Endodermal cell (in vitro differentiated cells): ENCODE measurements at regions not wholly inside any gene's neighbourhood (a gene's known extent, or its start where the extent isn't known, plus 50 kb on each side); places are given as distances from the start of the nearest gene placed in this dataset.

ENCODE experiments used
- DNase-seq: peaks from one replicate; pipeline ENCODE4 v3.0.0-alpha.2; 2017
- H3K27ac ChIP-seq: 2 replicates; pipeline ENCODE4 v1.5.1; 2013; ENCODE audit warnings: mild to moderate bottlenecking, low read depth, low read length, moderate library complexity
- H3K27me3 ChIP-seq: 2 replicates; pipeline ENCODE4 v1.6.1; 2013; ENCODE audit warnings: mild to moderate bottlenecking, low read length, moderate library complexity; ENCODE audit not compliant: insufficient read depth, control insufficient read depth, poor library complexity, severe bottlenecking
- H3K36me3 ChIP-seq: 2 replicates; pipeline ENCODE4 v1.7.0; 2013; ENCODE audit warnings: mild to moderate bottlenecking, low read length, moderate library complexity; ENCODE audit not compliant: control insufficient read depth, insufficient read depth
- H3K4me1 ChIP-seq: one replicate; pipeline ENCODE4 v1.7.0; 2013; ENCODE audit warnings: low read length; ENCODE audit not compliant: control insufficient read depth, insufficient read depth
- H3K4me3 ChIP-seq: 2 replicates; pipeline ENCODE4 v1.5.1; 2013; ENCODE audit warnings: mild to moderate bottlenecking, low read length, moderate library complexity
- H3K9ac ChIP-seq: 2 replicates; pipeline ENCODE4 v1.6.1; 2013; ENCODE audit warnings: mild to moderate bottlenecking, low read length, moderate library complexity; ENCODE audit not compliant: poor library complexity, severe bottlenecking; ENCODE audit errors: extremely low read depth
- H3K9me3 ChIP-seq: 2 replicates; pipeline ENCODE4 v1.6.1; 2013; ENCODE audit warnings: mild to moderate bottlenecking, low read length, moderate library complexity; ENCODE audit not compliant: control insufficient read depth
- H3K27ac Mint-ChIP-seq: 2 replicates; pipeline ENCODE4 v1.8.0; 2020; ENCODE audit warnings: mixed read lengths
- H3K27me3 Mint-ChIP-seq: 2 replicates; pipeline ENCODE4 v1.8.0; 2021; ENCODE audit warnings: mild to moderate bottlenecking, mixed read lengths; ENCODE audit not compliant: insufficient read depth
- H3K36me3 Mint-ChIP-seq: 2 replicates; pipeline ENCODE4 v1.8.0; 2020; ENCODE audit warnings: low read depth, mixed read lengths
- H3K4me1 Mint-ChIP-seq: 2 replicates; pipeline ENCODE4 v1.8.0; 2020; ENCODE audit warnings: mixed read lengths
- H3K4me3 Mint-ChIP-seq: 2 replicates; pipeline ENCODE4 v1.8.0; 2020; ENCODE audit warnings: mild to moderate bottlenecking, moderate library complexity, mixed read lengths
- H3K9me3 Mint-ChIP-seq: 2 replicates; pipeline ENCODE4 v1.8.0; 2020; ENCODE audit warnings: mild to moderate bottlenecking, mixed read lengths
- whole genome bisulfite sequencing, 2 experiments: methylation state at CpG; one replicate each; pipeline versions ENCODE4 v1.1.5 to v1.1.7; 2013; ENCODE audit warnings: missing lambda C conversion rate in 2 of 2, mixed read lengths in 1 of 2; ENCODE audit not compliant: insufficient coverage in 1 of 2, insufficient read length in 1 of 2; 5-methylcytosine and 5-hydroxymethylcytosine counted together
- TF ChIP-seq, protein P1 (sequence below): fragments of 200-600 bp; sonication (generic); conservative IDR thresholded peaks from 2 replicates; pipeline ENCODE4 v1.5.0; 2021; ENCODE audit warnings: antibody characterized with exemption, mild to moderate bottlenecking

DNA sequence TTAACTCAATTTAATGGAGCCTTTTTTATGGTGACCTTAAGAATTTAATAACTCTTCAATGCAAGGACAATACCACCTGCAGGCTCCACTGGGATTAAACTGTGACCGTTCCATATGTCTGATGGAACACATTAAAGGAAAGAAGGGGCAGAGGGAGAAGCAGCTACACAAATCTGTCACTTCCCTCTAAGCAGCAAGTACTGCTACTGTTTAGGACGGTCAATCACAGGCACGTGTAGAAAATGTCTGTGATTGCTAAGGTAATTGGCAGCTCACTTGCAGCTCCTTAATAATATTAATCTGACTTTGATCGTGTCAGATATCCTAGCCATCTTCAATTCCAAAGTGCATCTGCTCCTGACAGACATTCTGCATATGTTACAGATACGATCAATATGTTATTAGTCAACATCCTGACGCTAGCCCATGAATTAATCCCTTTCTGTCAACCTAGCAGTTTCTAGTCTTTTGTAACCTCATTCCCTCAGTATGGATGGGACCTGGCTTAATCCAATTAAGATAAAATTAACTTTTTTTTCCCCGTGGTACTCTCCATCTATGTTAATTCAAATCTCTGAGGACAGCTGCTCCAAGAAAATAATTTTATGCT, 1012.4 kb downstream of the AMY1C start:
- no peak overlapping the region for H3K4me3 Mint-ChIP-seq
- TF ChIP-seq, protein P1, sequence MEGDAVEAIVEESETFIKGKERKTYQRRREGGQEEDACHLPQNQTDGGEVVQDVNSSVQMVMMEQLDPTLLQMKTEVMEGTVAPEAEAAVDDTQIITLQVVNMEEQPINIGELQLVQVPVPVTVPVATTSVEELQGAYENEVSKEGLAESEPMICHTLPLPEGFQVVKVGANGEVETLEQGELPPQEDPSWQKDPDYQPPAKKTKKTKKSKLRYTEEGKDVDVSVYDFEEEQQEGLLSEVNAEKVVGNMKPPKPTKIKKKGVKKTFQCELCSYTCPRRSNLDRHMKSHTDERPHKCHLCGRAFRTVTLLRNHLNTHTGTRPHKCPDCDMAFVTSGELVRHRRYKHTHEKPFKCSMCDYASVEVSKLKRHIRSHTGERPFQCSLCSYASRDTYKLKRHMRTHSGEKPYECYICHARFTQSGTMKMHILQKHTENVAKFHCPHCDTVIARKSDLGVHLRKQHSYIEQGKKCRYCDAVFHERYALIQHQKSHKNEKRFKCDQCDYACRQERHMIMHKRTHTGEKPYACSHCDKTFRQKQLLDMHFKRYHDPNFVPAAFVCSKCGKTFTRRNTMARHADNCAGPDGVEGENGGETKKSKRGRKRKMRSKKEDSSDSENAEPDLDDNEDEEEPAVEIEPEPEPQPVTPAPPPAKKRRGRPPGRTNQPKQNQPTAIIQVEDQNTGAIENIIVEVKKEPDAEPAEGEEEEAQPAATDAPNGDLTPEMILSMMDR, result no peak
- no peaks in the 10 kb centered on the region for H3K4me1 Mint-ChIP-seq
- no peaks in the 10 kb centered on the region for H3K27me3 ChIP-seq
- no peak overlapping the region for H3K9ac ChIP-seq
- H3K27ac Mint-ChIP-seq, result no peak overlapping the region
- WGBS, 2 experiments, result 88 to 89% methylated on average over 3 to 7 of the region's 7 CpGs
- H3K4me3 ChIP-seq, result no peak overlapping the region
- H3K36me3 Mint-ChIP-seq, result no peaks in the 10 kb centered on the region
- no peak overlapping the region for H3K27ac ChIP-seq
- H3K9me3 Mint-ChIP-seq, result no peaks in the 10 kb centered on the region
- H3K9me3 ChIP-seq, result no peaks in the 10 kb centered on the region
- no peak for DNase-seq
- H3K27me3 Mint-ChIP-seq, result no peaks in the 10 kb centered on the region
- H3K4me1 ChIP-seq, result no peaks in the 10 kb centered on the region
- H3K36me3 ChIP-seq, result no peaks in the 10 kb centered on the region

DNA sequence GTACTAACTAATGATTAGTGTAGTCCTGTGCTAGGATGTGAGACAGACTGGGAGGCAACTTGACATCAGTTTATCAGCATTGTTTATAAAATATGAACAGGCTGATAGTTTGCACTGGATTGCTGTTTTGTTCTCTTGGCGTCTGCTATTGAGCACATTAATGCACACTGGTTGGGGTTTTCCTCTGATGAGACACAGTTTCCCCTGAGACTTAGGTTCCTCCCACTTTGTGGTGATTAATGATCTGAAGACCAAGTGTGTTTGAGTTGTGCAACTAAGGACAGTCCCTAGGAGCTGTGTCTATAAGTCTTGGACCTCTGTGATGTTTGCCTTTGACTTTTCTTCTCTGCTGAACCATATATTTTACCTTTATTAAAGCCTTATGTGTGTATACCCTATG, 1015.4 kb downstream of the AMY1C start:
- H3K4me3 Mint-ChIP-seq, result no peak overlapping the region
- H3K27ac Mint-ChIP-seq, result no peak overlapping the region
- H3K9me3 Mint-ChIP-seq, result no peaks in the 10 kb centered on the region
- no peaks in the 10 kb centered on the region for H3K9me3 ChIP-seq
- DNase-seq, result no peak
- no peaks in the 10 kb centered on the region for H3K27me3 ChIP-seq
- WGBS, 2 experiments, result 88 to 100% methylated on average over 1 of the region's 1 CpG
- no peaks in the 10 kb centered on the region for H3K36me3 Mint-ChIP-seq
- no peaks in the 10 kb centered on the region for H3K4me1 ChIP-seq
- no peak overlapping the region for H3K4me3 ChIP-seq
- no peak overlapping the region for H3K9ac ChIP-seq
- H3K27ac ChIP-seq, result no peak overlapping the region
- TF ChIP-seq, protein P1, result no peak
- no peaks in the 10 kb centered on the region for H3K36me3 ChIP-seq
- H3K27me3 Mint-ChIP-seq, result no peaks in the 10 kb centered on the region
- no peaks in the 10 kb centered on the region for H3K4me1 Mint-ChIP-seq

DNA sequence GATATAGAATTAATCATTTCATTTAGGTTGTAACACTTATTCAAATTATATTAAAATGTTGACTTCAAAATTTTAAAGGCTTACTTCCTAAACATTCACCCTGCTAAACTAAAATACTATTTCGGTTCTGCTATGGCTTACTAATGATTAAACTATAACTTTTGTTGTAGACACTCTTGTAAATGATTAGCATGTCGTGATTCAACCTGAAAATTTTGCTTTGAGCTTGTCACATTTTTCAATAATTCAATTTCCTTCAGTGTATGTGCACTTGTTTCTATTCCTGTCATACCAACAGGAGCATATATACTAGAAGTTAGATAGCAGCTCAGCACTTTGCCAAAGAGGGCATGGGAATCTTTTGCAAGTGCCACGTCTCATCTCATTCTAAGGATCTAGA, 1018.8 kb downstream of the AMY1C start:
- Histone ChIP-seq H3K27me3 (no peaks in the 10 kb centered on the region), H3K4me3 (no peak overlapping the region), H3K4me1 (no peaks in the 10 kb centered on the region), H3K36me3 (no peaks in the 10 kb centered on the region), H3K9me3 (no peaks in the 10 kb centered on the region), H3K27ac (no peak overlapping the region), H3K9ac (no peak overlapping the region)
- Mint-ChIP-seq H3K4me1 (no peaks in the 10 kb centered on the region), H3K36me3 (no peaks in the 10 kb centered on the region), H3K9me3 (no peaks in the 10 kb centered on the region), H3K4me3 (no peak overlapping the region), H3K27me3 (no peaks in the 10 kb centered on the region), H3K27ac (no peak overlapping the region)
- TF ChIP-seq, protein P1, result no peak
- DNase-seq, result no peak
- WGBS, 2 experiments, result 89% methylated on average over 3 of the region's 3 CpGs; no CpG with 5 or more reads in 1 of the 2 experiments
